Endothelial cell of umbilical vein (primary cell): ENCODE measurements at regions not wholly inside any gene's neighbourhood (a gene's known extent, or its start where the extent isn't known, plus 50 kb on each side); places are given as distances from the start of the nearest gene placed in this dataset.

Experiments
- BruUV-seq: library from RNA; stranded (reverse); fragments of 400-500 nt; replicated peaks from 2 replicates; lab custom pipeline; 2021; lab: Mats Ljungman, UMichigan
- CTCF ChIA-PET: fragments of 300-600, 350-600 bp; sonication (Branson Sonifier 250); formaldehyde crosslinking; loops from one replicate; lab custom pipeline; 2021; ENCODE audit warnings: antibody characterized with exemption, inconsistent platforms; lab: Charles Lee
- POLR2A ChIA-PET: fragments of 300-600, 350-600 bp; sonication (Branson Sonifier 250); formaldehyde crosslinking; loops from one replicate; lab custom pipeline; 2021; ENCODE audit warnings: antibody characterized with exemption, inconsistent platforms; lab: Charles Lee
- DNase-seq: peaks from one replicate; pipeline ENCODE4 v3.0.0-alpha.2; 2011; ENCODE audit warnings: low read depth, low spot score
- FAIRE-seq: peaks from 2 replicates; lab custom pipeline; 2011; peaks lifted over from hg19 to GRCh38; lab: Jason Lieb, UNC
- H2AFZ ChIP-seq: 2 replicates; pipeline ENCODE4 v1.6.0; 2012; ENCODE audit warnings: low read depth, low read length, control low read depth, inconsistent platforms
- H3K27ac ChIP-seq: 2 replicates; pipeline ENCODE4 v1.5.1; 2011; ENCODE audit warnings: low read depth, mild to moderate bottlenecking, control low read depth, low read length, moderate library complexity; ENCODE audit not compliant: insufficient read depth
- H3K27me3 ChIP-seq, 2 experiments: 2 replicates each; pipeline versions ENCODE4 v1.6.0 to v1.6.1; 2011; ENCODE audit warnings: low read length in 2 of 2, mixed read lengths in 1 of 2; ENCODE audit not compliant: control insufficient read depth in 2 of 2, insufficient read depth in 2 of 2
- H3K36me3 ChIP-seq, 2 experiments: 2 replicates in 1 of 2; 3 replicates in 1 of 2; pipeline ENCODE4 v1.5.1; 2011; ENCODE audit warnings: low read length in 2 of 2, mild to moderate bottlenecking in 1 of 2, moderate library complexity in 1 of 2; ENCODE audit not compliant: control insufficient read depth in 2 of 2, insufficient read depth in 2 of 2; ENCODE audit errors: extremely low read depth in 1 of 2
- H3K4me1 ChIP-seq: 3 replicates; pipeline ENCODE4 v1.5.1; 2011; ENCODE audit warnings: mild to moderate bottlenecking, low read length; ENCODE audit not compliant: control insufficient read depth, insufficient read depth; ENCODE audit errors: extremely low read depth
- H3K4me2 ChIP-seq: 2 replicates; pipeline ENCODE4 v1.6.1; 2011; ENCODE audit warnings: low read length, control low read depth, mixed read lengths; ENCODE audit not compliant: insufficient read depth
- H3K4me3 ChIP-seq, 3 experiments: fragments of 200-600 bp in 1 of 3; sonication (generic), shearing (Covaris generic) in 1 of 3; replicated peaks in 1 of 3; 2 replicates each; pipeline ENCODE4 v1.5.1; 2011 to 2016; ENCODE audit warnings: control low read depth in 3 of 3, low read length in 3 of 3, mild to moderate bottlenecking in 2 of 3, inconsistent platforms in 1 of 3, low read depth in 1 of 3, moderate library complexity in 1 of 3; ENCODE audit not compliant: insufficient read depth in 1 of 3
- H3K79me2 ChIP-seq: 2 replicates; pipeline ENCODE4 v1.6.0; 2012; ENCODE audit warnings: low read length, inconsistent platforms; ENCODE audit not compliant: control insufficient read depth, insufficient read depth
- H3K9ac ChIP-seq: replicated peaks from 2 replicates; pipeline ENCODE3; 2011; ENCODE audit warnings: low read length, control low read depth; ENCODE audit not compliant: insufficient read depth; ENCODE audit errors: extremely low read depth
- H3K9me1 ChIP-seq: replicated peaks from 3 replicates; pipeline ENCODE4 v1.6.0; 2011; ENCODE audit warnings: mild to moderate bottlenecking, low read length; ENCODE audit not compliant: control insufficient read depth, insufficient read depth; ENCODE audit errors: extremely low read depth
- H3K9me3 ChIP-seq: replicated peaks from 2 replicates; pipeline ENCODE4 v1.5.1; 2012; ENCODE audit warnings: low read length, inconsistent platforms; ENCODE audit not compliant: control insufficient read depth, insufficient read depth
- H4K20me1 ChIP-seq: replicated peaks from 2 replicates; pipeline ENCODE3; 2011; ENCODE audit warnings: mild to moderate bottlenecking, low read length; ENCODE audit not compliant: control insufficient read depth, insufficient read depth; ENCODE audit errors: extremely low read depth
- EZH2 ChIP-seq: IDR thresholded peaks from 2 replicates; pipeline ENCODE4 v1.6.1; 2012; ENCODE audit warnings: borderline replicate concordance, low read depth, mild to moderate bottlenecking, moderate library complexity, low read length, inconsistent platforms; ENCODE audit not compliant: severe bottlenecking
- FOS ChIP-seq: IDR thresholded peaks from 2 replicates; pipeline ENCODE4 v1.6.1; 2011; ENCODE audit warnings: mild to moderate bottlenecking, low read length, moderate library complexity, borderline replicate concordance; ENCODE audit not compliant: insufficient read depth
- GATA2 ChIP-seq: IDR thresholded peaks from 2 replicates; pipeline ENCODE4 v1.7.0; 2011; ENCODE audit warnings: low read depth, mild to moderate bottlenecking, moderate library complexity, mixed read lengths, low read length; ENCODE audit not compliant: insufficient read length, insufficient read depth
- JUN ChIP-seq: IDR thresholded peaks from 2 replicates; pipeline ENCODE4 v1.6.1; 2011; ENCODE audit warnings: borderline replicate concordance, low read depth; ENCODE audit not compliant: insufficient read length, insufficient read depth
- MYC ChIP-seq: IDR thresholded peaks from one replicate; pipeline ENCODE4 v1.6.1; 2011; ENCODE audit warnings: mild to moderate bottlenecking, low read depth, low read length
- POLR2A ChIP-seq: IDR thresholded peaks from 2 replicates; pipeline ENCODE4 v1.6.1; 2012; ENCODE audit warnings: low read depth, mild to moderate bottlenecking, control low read depth, low read length
- POLR2AphosphoS5 ChIP-seq: IDR thresholded peaks from 2 replicates; pipeline ENCODE4 v1.6.1; 2012; ENCODE audit warnings: low read depth, mild to moderate bottlenecking, control low read depth, low read length, moderate library complexity; ENCODE audit not compliant: insufficient read depth
- dilution Hi-C: fragments of 300-500 bp; cut with MboI; formaldehyde crosslinking; loops from one replicate; pipeline ENCODE4 v1.15.0; 2019; ENCODE audit warnings: low sequenced_read_pairs; ENCODE audit not compliant: extremely low pct_ligation_motif_present
- intact Hi-C: fragments of 100-400 bp; cut with micrococcal nuclease; formaldehyde crosslinking; loops from one replicate; pipeline ENCODE4 v1.10.0; 2022
- TF ChIP-seq, protein P1 (sequence below): IDR thresholded peaks from 2 replicates; pipeline ENCODE4 v1.6.1; 2011; ENCODE audit not compliant: insufficient read depth, insufficient read length
- TF ChIP-seq, protein P2 (sequence below), 2 donors: IDR thresholded peaks; 1 replicate in 1 of 2; 2 replicates in 1 of 2; pipeline ENCODE4 v1.5.1; 2011; ENCODE audit warnings: low read length in 2 of 2, mild to moderate bottlenecking in 2 of 2, moderate library complexity in 2 of 2, control low read depth in 1 of 2, inconsistent platforms in 1 of 2, low read depth in 1 of 2; ENCODE audit not compliant: insufficient read depth in 1 of 2; ENCODE audit errors: extremely low read depth in 1 of 2

DNA sequence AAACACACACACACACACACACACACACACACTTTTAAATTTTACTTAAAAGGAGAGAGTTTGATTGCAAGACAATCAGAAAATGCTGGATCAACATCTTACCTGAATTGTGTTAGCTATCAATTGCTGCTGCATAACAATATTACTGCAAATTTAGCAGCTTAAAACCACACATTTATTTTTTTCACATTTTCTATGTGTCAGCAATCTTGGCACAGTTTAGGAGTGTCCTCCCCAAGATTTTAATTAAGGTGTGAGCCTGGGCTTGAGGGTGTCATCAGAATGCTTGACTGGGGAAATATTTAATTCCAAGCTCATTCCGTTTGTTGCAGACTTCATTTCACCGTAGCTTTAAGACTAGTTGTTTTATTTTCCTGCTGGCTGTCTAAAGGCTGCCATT lies 431.0 kb upstream of the GJE1 start:
- dilution Hi-C loops = no loop called here
- no peak overlapping the region for H3K9ac ChIP-seq
- H3K4me2 ChIP-seq = no peak overlapping the region
- TF ChIP-seq GATA2 (no peak), JUN (no peak), POLR2AphosphoS5 (no peak), EZH2 (no peak), FOS (no peak), MYC (no peak), POLR2A (no peak)
- TF ChIP-seq, protein P1, sequence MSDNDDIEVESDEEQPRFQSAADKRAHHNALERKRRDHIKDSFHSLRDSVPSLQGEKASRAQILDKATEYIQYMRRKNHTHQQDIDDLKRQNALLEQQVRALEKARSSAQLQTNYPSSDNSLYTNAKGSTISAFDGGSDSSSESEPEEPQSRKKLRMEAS = no peak
- TF ChIP-seq, protein P2, sequence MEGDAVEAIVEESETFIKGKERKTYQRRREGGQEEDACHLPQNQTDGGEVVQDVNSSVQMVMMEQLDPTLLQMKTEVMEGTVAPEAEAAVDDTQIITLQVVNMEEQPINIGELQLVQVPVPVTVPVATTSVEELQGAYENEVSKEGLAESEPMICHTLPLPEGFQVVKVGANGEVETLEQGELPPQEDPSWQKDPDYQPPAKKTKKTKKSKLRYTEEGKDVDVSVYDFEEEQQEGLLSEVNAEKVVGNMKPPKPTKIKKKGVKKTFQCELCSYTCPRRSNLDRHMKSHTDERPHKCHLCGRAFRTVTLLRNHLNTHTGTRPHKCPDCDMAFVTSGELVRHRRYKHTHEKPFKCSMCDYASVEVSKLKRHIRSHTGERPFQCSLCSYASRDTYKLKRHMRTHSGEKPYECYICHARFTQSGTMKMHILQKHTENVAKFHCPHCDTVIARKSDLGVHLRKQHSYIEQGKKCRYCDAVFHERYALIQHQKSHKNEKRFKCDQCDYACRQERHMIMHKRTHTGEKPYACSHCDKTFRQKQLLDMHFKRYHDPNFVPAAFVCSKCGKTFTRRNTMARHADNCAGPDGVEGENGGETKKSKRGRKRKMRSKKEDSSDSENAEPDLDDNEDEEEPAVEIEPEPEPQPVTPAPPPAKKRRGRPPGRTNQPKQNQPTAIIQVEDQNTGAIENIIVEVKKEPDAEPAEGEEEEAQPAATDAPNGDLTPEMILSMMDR (IDR thresholded peaks at IDR 0.05; ENCODE audit: extremely low read depth in 1 of 2, insufficient read depth in 1 of 2, low read depth in 1 of 2, low read length in 2 of 2) = no peak
- ChIA-PET CTCF (interaction anchor here (1.1 to 1.2 kb wide), 2 partner anchors 18 to 26 kb away, joined by 3 read pairs; no protein-coding TSS in a partner anchor), POLR2A (no interaction called here)
- no peak overlapping the region for H3K27ac ChIP-seq
- no peaks in the 10 kb centered on the region for H3K36me3 ChIP-seq
- no peak overlapping the region for H2AFZ ChIP-seq
- no peaks in the 10 kb centered on the region for H3K9me3 ChIP-seq
- DNase-seq = no peak
- no TSS peak for BruUV-seq
- H3K27me3 ChIP-seq = no peaks in the 10 kb centered on the region
- no peaks in the 10 kb centered on the region for H3K79me2 ChIP-seq
- no peak for FAIRE-seq
- no peaks in the 10 kb centered on the region for H3K9me1 ChIP-seq
- intact Hi-C loops = no loop called here
- no peaks in the 10 kb centered on the region for H3K4me1 ChIP-seq
- H3K4me3 ChIP-seq = no peak overlapping the region
- H4K20me1 ChIP-seq = no peaks in the 10 kb centered on the region
